ENCODE measurements at regions not wholly inside any gene's neighbourhood (a gene's known extent, or its start where the extent isn't known, plus 50 kb on each side); places are given as distances from the start of the nearest gene placed in this dataset.
A peak's percentile ranks its signal among the peaks of the same experiment; 100 is the strongest.

GRCh38 chr6:142570221-142570671 lies 268.4 kb downstream of the ADGRG6 start:
- DNase-seq (ENCODE audit: low read depth), result peak; percentile 72
- no peak for TF ChIP-seq CTCF (IDR thresholded peaks at IDR 0.05; ENCODE audit: insufficient read depth, low read length, poor library complexity, severe bottlenecking)
- H3K4me3 ChIP-seq (ENCODE audit: low read depth, low read length), result no peak overlapping the region
- no peaks in the 10 kb centered on the region for H3K27me3 ChIP-seq (ENCODE audit: control insufficient read depth, insufficient read depth, low read length)
- H3K36me3 ChIP-seq (ENCODE audit: control insufficient read depth, insufficient read depth, low read length), result no peaks in the 10 kb centered on the region

- Histone ChIP-seq H3K4me3 (ENCODE audit: low read depth, low read length) (no peak overlapping the region), H3K27me3 (ENCODE audit: control insufficient read depth, insufficient read depth, low read length) (no peaks in the 10 kb centered on the region), H3K36me3 (ENCODE audit: control insufficient read depth, insufficient read depth, low read length) (no peaks in the 10 kb centered on the region)
- TF ChIP-seq CTCF (IDR thresholded peaks at IDR 0.05; ENCODE audit: insufficient read depth, low read length, poor library complexity, severe bottlenecking), result no peak
- DNase-seq (ENCODE audit: low read depth), result no peak
Observed at GRCh38 chr6:142592876-142593275, 291.1 kb downstream of the ADGRG6 start.

- no peak for TF ChIP-seq CTCF (IDR thresholded peaks at IDR 0.05; ENCODE audit: insufficient read depth, low read length, poor library complexity, severe bottlenecking)
- H3K36me3 ChIP-seq (ENCODE audit: control insufficient read depth, insufficient read depth, low read length), result no peaks in the 10 kb centered on the region
- no peaks in the 10 kb centered on the region for H3K27me3 ChIP-seq (ENCODE audit: control insufficient read depth, insufficient read depth, low read length)
- no peak overlapping the region for H3K4me3 ChIP-seq (ENCODE audit: low read depth, low read length)
- no peak for DNase-seq (ENCODE audit: low read depth)
Observed at GRCh38 chr6:142597836-142598235, 296.0 kb downstream of the ADGRG6 start.

- TF ChIP-seq CTCF (IDR thresholded peaks at IDR 0.05; ENCODE audit: insufficient read depth, low read length, poor library complexity, severe bottlenecking), result no peak
- no peak for DNase-seq (ENCODE audit: low read depth)
- H3K4me3 ChIP-seq (ENCODE audit: low read depth, low read length), result no peak overlapping the region
- no peaks in the 10 kb centered on the region for H3K36me3 ChIP-seq (ENCODE audit: control insufficient read depth, insufficient read depth, low read length)
- no peaks in the 10 kb centered on the region for H3K27me3 ChIP-seq (ENCODE audit: control insufficient read depth, insufficient read depth, low read length)
Observed at GRCh38 chr6:142601427-142601826, 299.6 kb downstream of the ADGRG6 start.

- H3K4me3 ChIP-seq (ENCODE audit: low read depth, low read length), result no peak overlapping the region
- no peak for TF ChIP-seq CTCF (IDR thresholded peaks at IDR 0.05; ENCODE audit: insufficient read depth, low read length, poor library complexity, severe bottlenecking)
- DNase-seq (ENCODE audit: low read depth), result no peak
Observed at GRCh38 chr6:142602972-142603371, 301.2 kb downstream of the ADGRG6 start.

GRCh38 chr6:142605922-142606485 lies 304.2 kb downstream of the ADGRG6 start:
- no peaks in the 10 kb centered on the region for H3K27me3 ChIP-seq (ENCODE audit: control insufficient read depth, insufficient read depth, low read length)
- TF ChIP-seq CTCF (IDR thresholded peaks at IDR 0.05; ENCODE audit: insufficient read depth, low read length, poor library complexity, severe bottlenecking), result no peak
- no peak overlapping the region for H3K4me3 ChIP-seq (ENCODE audit: low read depth, low read length)
- H3K36me3 ChIP-seq (ENCODE audit: control insufficient read depth, insufficient read depth, low read length), result no peaks in the 10 kb centered on the region
- no peak for DNase-seq (ENCODE audit: low read depth)

More at GRCh38 chr6:142602972-142603371, 301.2 kb downstream of the ADGRG6 start:
- no peaks in the 10 kb centered on the region for H3K36me3 ChIP-seq (ENCODE audit: control insufficient read depth, insufficient read depth, low read length)
- H3K27me3 ChIP-seq (ENCODE audit: control insufficient read depth, insufficient read depth, low read length), result no peaks in the 10 kb centered on the region
